Left ventricle myocardium inferior (tissue), 1 donor: ENCODE measurements at regions not wholly inside any gene's neighbourhood (a gene's known extent, or its start where the extent isn't known, plus 50 kb on each side); places are given as distances from the start of the nearest gene placed in this dataset.

Experiments used
- DNase-seq: peaks from one replicate; pipeline ENCODE4 v3.0.0-alpha.2; 2020
- H3K27ac ChIP-seq: fragments of 200-600 bp; replicated peaks from 2 replicates; pipeline ENCODE4 v1.8.0; 2021
- H3K27me3 ChIP-seq: fragments of 200-600 bp; 2 replicates; pipeline ENCODE4 v1.8.0; 2021; ENCODE audit warnings: low read depth
- H3K36me3 ChIP-seq: fragments of 200-600 bp; 2 replicates; pipeline ENCODE4 v1.8.0; 2021
- H3K4me1 ChIP-seq: fragments of 200-600 bp; 2 replicates; pipeline ENCODE4 v1.8.0; 2021
- H3K4me3 ChIP-seq: fragments of 200-600 bp; 2 replicates; pipeline ENCODE4 v1.8.0; 2021; ENCODE audit warnings: mild to moderate bottlenecking, moderate library complexity
- H3K9me3 ChIP-seq: fragments of 200-600 bp; replicated peaks from 2 replicates; pipeline ENCODE4 v1.8.0; 2021
- intact Hi-C: fragments of 100-400 bp; cut with micrococcal nuclease; formaldehyde crosslinking; loops from one replicate; pipeline ENCODE4 v1.11.0; 2022
- TF ChIP-seq, protein P1 (sequence below): fragments of 200-600 bp; IDR thresholded peaks from 2 replicates; pipeline ENCODE4 v1.8.0; 2021; ENCODE audit warnings: antibody characterized with exemption, mild to moderate bottlenecking, borderline replicate concordance
- donor health status: DM: no; HTN: yes; CAD: no; lungs with severe emphysema.

DNA sequence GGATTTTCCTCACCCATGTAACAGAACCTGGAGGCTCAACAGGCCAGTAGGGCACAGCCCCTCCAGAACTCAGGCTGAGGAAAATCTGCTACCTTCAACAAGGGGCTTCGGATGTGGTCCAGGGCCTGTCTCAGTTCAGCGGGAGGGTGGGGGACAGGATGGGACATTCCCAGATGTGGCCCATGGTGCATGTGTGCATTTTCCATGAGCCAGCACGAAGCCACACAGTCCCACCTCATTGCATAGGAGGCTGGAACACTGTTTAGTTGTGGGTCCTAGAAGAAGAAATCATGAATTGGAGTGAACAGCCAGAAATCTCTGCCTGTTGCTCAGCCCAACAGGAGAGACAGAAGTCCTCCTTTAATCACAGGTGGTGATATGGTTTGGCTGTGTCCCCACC, 469.6 kb upstream of the MYT1L start:
- no peaks in the 10 kb centered on the region for H3K36me3 ChIP-seq
- TF ChIP-seq, protein P1, sequence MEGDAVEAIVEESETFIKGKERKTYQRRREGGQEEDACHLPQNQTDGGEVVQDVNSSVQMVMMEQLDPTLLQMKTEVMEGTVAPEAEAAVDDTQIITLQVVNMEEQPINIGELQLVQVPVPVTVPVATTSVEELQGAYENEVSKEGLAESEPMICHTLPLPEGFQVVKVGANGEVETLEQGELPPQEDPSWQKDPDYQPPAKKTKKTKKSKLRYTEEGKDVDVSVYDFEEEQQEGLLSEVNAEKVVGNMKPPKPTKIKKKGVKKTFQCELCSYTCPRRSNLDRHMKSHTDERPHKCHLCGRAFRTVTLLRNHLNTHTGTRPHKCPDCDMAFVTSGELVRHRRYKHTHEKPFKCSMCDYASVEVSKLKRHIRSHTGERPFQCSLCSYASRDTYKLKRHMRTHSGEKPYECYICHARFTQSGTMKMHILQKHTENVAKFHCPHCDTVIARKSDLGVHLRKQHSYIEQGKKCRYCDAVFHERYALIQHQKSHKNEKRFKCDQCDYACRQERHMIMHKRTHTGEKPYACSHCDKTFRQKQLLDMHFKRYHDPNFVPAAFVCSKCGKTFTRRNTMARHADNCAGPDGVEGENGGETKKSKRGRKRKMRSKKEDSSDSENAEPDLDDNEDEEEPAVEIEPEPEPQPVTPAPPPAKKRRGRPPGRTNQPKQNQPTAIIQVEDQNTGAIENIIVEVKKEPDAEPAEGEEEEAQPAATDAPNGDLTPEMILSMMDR: no peak
- peaks cover 19% of the 10 kb centered on the region for H3K9me3 ChIP-seq
- H3K4me1 ChIP-seq: no peaks in the 10 kb centered on the region
- H3K27me3 ChIP-seq: peaks cover 9% of the 10 kb centered on the region
- DNase-seq: no peak
- intact Hi-C loops: no loop called here
- H3K27ac ChIP-seq: no peak overlapping the region
- no peak overlapping the region for H3K4me3 ChIP-seq

DNA sequence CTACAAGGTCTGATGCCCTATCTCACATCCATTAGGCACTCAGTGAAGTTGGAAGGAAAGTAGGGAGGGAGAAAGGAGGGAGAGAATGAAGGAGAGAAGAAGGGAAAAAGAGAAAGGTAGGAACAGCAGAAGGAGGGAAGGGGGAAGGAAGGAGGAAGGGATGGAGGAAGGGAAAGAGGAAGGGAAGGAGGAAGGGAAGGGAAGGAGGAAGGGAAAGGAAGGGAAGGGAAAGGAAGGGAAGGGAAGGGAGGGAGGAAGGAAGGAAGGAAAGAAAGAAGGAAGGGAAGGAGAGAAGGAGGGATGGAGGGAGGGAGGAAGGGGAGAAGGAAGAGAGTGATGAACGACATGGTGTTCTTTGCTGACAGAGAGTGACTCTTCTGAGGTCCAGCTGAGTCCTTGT, 468.9 kb upstream of the MYT1L start:
- no peaks in the 10 kb centered on the region for H3K36me3 ChIP-seq
- no peak overlapping the region for H3K4me3 ChIP-seq
- TF ChIP-seq, protein P1: no peak
- no peaks in the 10 kb centered on the region for H3K4me1 ChIP-seq
- DNase-seq: no peak
- peaks cover 7% of the 10 kb centered on the region for H3K27me3 ChIP-seq
- peaks cover 19% of the 10 kb centered on the region for H3K9me3 ChIP-seq
- no peak overlapping the region for H3K27ac ChIP-seq
- intact Hi-C loops: no loop called here

DNA sequence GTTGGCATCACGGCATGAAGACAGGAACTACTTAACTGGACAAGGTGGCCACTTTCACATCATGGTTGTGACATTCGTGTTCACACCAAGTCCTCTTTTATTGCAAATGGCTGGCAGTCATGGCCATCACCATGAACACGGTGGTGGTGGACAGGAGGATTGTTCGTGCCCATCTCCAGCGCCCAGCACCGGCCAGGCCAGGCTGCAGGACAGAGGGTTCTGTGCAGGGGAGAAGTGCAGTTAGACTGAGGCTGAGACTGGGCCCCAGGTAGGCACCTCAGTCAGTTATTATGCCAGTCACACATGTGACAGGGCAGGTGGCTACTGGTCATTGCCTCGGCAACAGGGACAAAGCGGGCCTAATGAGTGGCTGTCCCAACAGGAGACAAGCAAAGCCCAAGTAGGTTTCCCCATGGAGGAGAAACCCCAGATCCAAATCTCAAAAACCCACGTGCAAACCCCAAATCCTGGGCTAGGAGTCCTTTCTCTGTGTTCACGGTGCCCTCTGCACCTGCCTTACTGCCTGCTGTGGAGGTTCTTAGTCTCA, 468.1 kb upstream of the MYT1L start:
- Histone ChIP-seq H3K27ac (no peak overlapping the region), H3K27me3 (peaks cover 6% of the 10 kb centered on the region), H3K4me1 (no peaks in the 10 kb centered on the region), H3K9me3 (peaks cover 15% of the 10 kb centered on the region), H3K4me3 (no peak overlapping the region), H3K36me3 (no peaks in the 10 kb centered on the region)
- TF ChIP-seq, protein P1: no peak
- no peak for DNase-seq
- intact Hi-C loops: no loop called here

DNA sequence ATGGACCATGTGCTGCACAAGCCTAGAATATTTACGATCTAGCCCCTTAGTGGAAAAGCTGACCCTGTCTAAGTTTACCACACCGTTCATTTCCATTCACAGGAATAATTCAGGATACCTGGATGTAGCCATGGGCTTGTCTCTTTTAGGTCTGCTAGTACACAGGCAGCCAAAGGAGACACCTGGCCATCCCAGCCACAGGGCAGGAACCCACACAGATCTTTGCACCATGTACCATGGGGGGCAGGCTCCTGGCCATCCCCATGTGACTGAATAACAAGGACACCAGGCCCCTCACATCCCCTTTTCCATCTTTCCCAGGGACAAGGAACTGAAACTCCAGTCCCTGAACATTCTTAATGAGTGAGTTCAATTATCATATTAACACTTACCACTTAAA, 467.3 kb upstream of the MYT1L start:
- Histone ChIP-seq H3K27ac (no peak overlapping the region), H3K4me3 (no peak overlapping the region), H3K27me3 (peaks cover 13% of the 10 kb centered on the region), H3K36me3 (no peaks in the 10 kb centered on the region), H3K9me3 (peaks cover 13% of the 10 kb centered on the region), H3K4me1 (no peaks in the 10 kb centered on the region)
- no peak for DNase-seq
- intact Hi-C loops: no loop called here
- TF ChIP-seq, protein P1: no peak

DNA sequence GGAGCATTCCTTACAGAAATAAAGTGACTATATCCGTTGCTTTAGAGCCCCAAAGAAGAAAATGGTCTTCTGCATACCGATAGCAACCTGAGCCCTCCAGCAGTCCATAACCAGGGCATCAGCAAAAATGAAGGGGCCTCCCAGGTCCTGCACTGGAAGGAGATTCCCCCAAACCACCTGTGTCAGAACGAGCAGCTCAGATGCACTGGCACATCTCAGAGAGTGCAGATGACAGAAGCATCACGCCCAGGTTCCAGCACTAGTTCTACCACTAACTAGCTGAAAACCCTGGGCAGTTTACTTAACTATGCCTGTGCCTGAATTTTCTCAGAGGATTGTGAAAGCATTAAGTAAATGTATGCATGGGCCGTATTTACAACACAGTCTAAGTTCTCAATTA, 466.7 kb upstream of the MYT1L start:
- Histone ChIP-seq H3K4me3 (no peak overlapping the region), H3K9me3 (peaks cover 8% of the 10 kb centered on the region), H3K27ac (no peak overlapping the region), H3K4me1 (no peaks in the 10 kb centered on the region), H3K36me3 (no peaks in the 10 kb centered on the region), H3K27me3 (peaks cover 16% of the 10 kb centered on the region)
- intact Hi-C loops: no loop called here
- TF ChIP-seq, protein P1: no peak
- no peak for DNase-seq
